Natural killer cell (primary cell): ENCODE measurements at regions not wholly inside any gene's neighbourhood (a gene's known extent, or its start where the extent isn't known, plus 50 kb on each side); places are given as distances from the start of the nearest gene placed in this dataset.

Experiments
- ATAC-seq, 3 donors: fragments of 150-1000 bp in 2 of 3; fragments of 200-7000 bp in 1 of 3; cut with Tn5 transposase; 1 replicate in 1 of 3; 2 replicates in 2 of 3; pipeline ENCODE4 v1.10.0; 2021; ENCODE audit warnings: mild to moderate bottlenecking in 2 of 3, moderate library complexity in 2 of 3
- DNase-seq, 2 donors: peaks; one replicate each; pipeline versions ENCODE4 v3.0.0 to v3.0.0-alpha.2; 2013 to 2021; ENCODE audit warnings: mixed read lengths in 1 of 2
- H3K27ac ChIP-seq: one replicate; pipeline ENCODE4 v1.5.1; 2013; ENCODE audit warnings: mild to moderate bottlenecking, low read length
- H3K27me3 ChIP-seq: one replicate; pipeline ENCODE4 v1.6.1; 2013; ENCODE audit warnings: low read length; ENCODE audit not compliant: control insufficient read depth, insufficient read depth
- H3K36me3 ChIP-seq: one replicate; pipeline ENCODE4 v1.6.1; 2013; ENCODE audit warnings: low read length; ENCODE audit not compliant: control insufficient read depth, insufficient read depth
- H3K4me1 ChIP-seq: one replicate; pipeline ENCODE4 v1.6.1; 2013; ENCODE audit warnings: low read length; ENCODE audit not compliant: control insufficient read depth, insufficient read depth
- H3K4me3 ChIP-seq: one replicate; pipeline ENCODE4 v1.5.1; 2013; ENCODE audit warnings: low read length
- H3K9me3 ChIP-seq: one replicate; pipeline ENCODE4 v1.6.1; 2013; ENCODE audit warnings: low read length; ENCODE audit not compliant: control insufficient read depth, insufficient read depth
- H3K27ac Mint-ChIP-seq, 2 donors: one replicate each; pipeline ENCODE4 v1.8.0; 2022; ENCODE audit warnings: mild to moderate bottlenecking in 2 of 2, mixed read lengths in 2 of 2, moderate library complexity in 1 of 2
- H3K27me3 Mint-ChIP-seq, 2 donors: one replicate each; pipeline ENCODE4 v1.8.0; 2022; ENCODE audit warnings: low read depth in 2 of 2, mixed read lengths in 2 of 2
- H3K36me3 Mint-ChIP-seq: one replicate; pipeline ENCODE4 v1.8.0; 2022; ENCODE audit warnings: mixed read lengths
- H3K4me1 Mint-ChIP-seq, 2 donors: one replicate each; pipeline ENCODE4 v1.8.0; 2022; ENCODE audit warnings: mixed read lengths in 2 of 2
- H3K4me3 Mint-ChIP-seq: one replicate; pipeline ENCODE4 v1.8.0; 2022; ENCODE audit warnings: mild to moderate bottlenecking, moderate library complexity, mixed read lengths
- H3K9me3 Mint-ChIP-seq, 2 donors: one replicate each; pipeline ENCODE4 v1.8.0; 2022; ENCODE audit warnings: mixed read lengths in 2 of 2
- WGBS: methylation state at CpG from one replicate; pipeline ENCODE4 v1.1.7; 2013; ENCODE audit warnings: missing lambda C conversion rate; ENCODE audit not compliant: insufficient coverage; 5-methylcytosine and 5-hydroxymethylcytosine counted together
- intact Hi-C: fragments of 100-400 bp; cut with micrococcal nuclease; formaldehyde crosslinking; loops from one replicate; pipeline ENCODE4 v1.14.2; 2022
- TF ChIP-seq, protein P1 (sequence below): fragments of 200-600 bp; IDR thresholded peaks from one replicate; pipeline ENCODE4 v1.8.0; 2022; ENCODE audit warnings: antibody characterized with exemption

- TF ChIP-seq, protein P1, sequence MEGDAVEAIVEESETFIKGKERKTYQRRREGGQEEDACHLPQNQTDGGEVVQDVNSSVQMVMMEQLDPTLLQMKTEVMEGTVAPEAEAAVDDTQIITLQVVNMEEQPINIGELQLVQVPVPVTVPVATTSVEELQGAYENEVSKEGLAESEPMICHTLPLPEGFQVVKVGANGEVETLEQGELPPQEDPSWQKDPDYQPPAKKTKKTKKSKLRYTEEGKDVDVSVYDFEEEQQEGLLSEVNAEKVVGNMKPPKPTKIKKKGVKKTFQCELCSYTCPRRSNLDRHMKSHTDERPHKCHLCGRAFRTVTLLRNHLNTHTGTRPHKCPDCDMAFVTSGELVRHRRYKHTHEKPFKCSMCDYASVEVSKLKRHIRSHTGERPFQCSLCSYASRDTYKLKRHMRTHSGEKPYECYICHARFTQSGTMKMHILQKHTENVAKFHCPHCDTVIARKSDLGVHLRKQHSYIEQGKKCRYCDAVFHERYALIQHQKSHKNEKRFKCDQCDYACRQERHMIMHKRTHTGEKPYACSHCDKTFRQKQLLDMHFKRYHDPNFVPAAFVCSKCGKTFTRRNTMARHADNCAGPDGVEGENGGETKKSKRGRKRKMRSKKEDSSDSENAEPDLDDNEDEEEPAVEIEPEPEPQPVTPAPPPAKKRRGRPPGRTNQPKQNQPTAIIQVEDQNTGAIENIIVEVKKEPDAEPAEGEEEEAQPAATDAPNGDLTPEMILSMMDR = no peak
- DNase-seq (no peak), ATAC-seq (no peak)
- no peak overlapping the region for H3K4me3 ChIP-seq
- no peaks in the 10 kb centered on the region for H3K27me3 ChIP-seq
- no peak overlapping the region for H3K27ac Mint-ChIP-seq
- peaks cover 7 to 14% of the 10 kb centered on the region in 2 donors for H3K9me3 Mint-ChIP-seq
- H3K27ac ChIP-seq = no peak overlapping the region
- no peaks in the 10 kb centered on the region for H3K4me1 Mint-ChIP-seq
- H3K27me3 Mint-ChIP-seq = no peaks in the 10 kb centered on the region
- H3K36me3 Mint-ChIP-seq = peaks cover 9% of the 10 kb centered on the region
- WGBS = no CpG with 5 or more reads among the region's 1 CpG
- no peaks in the 10 kb centered on the region for H3K4me1 ChIP-seq
- H3K36me3 ChIP-seq = no peaks in the 10 kb centered on the region
- no peak overlapping the region for H3K4me3 Mint-ChIP-seq
- H3K9me3 ChIP-seq = no peaks in the 10 kb centered on the region
- intact Hi-C loops = no loop called here
Observed at GRCh38 chr6:95503568-95503967, 73.8 kb upstream of the MANEA start.

DNA sequence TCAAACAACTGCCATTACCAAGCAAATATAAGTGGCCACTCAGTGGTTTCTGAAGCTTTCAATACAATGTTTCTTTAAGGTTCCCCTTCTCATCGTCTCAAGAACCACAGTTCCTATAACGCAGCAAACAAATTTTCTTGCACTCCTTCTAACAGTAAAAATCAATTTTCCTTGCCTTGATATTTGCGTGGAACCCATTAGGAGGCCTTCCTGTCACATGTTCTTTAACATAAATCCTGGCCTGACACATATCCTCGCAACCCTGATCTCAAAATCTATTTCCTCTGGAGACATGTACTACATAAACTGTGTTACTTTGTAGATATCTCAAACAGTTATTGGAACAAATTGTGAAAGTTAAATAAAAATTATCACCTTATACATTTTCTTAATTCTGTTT lies 65.9 kb upstream of the MANEA start:
- Mint-ChIP-seq H3K27ac (no peak overlapping the region), H3K4me1 (no peaks in the 10 kb centered on the region), H3K9me3 (peaks cover 0 to 5% of the 10 kb centered on the region in 2 donors), H3K4me3 (no peak overlapping the region), H3K36me3 (no peaks in the 10 kb centered on the region), H3K27me3 (no peaks in the 10 kb centered on the region)
- ATAC-seq (no peak), DNase-seq (no peak)
- Histone ChIP-seq H3K27ac (no peak overlapping the region), H3K27me3 (no peaks in the 10 kb centered on the region), H3K4me1 (no peaks in the 10 kb centered on the region), H3K9me3 (no peaks in the 10 kb centered on the region), H3K36me3 (no peaks in the 10 kb centered on the region), H3K4me3 (no peak overlapping the region)
- TF ChIP-seq, protein P1 = no peak
- WGBS = 13% methylated on average over 4 of the region's 4 CpGs
- intact Hi-C loops = no loop called here

GRCh38 chr6:95515975-95516374 lies 61.4 kb upstream of the MANEA start:
- no peaks in the 10 kb centered on the region for H3K36me3 Mint-ChIP-seq
- TF ChIP-seq, protein P1 = no peak
- no peaks in the 10 kb centered on the region for H3K4me1 Mint-ChIP-seq
- no peak overlapping the region for H3K4me3 Mint-ChIP-seq
- no peak for DNase-seq
- ATAC-seq = no peak
- no peaks in the 10 kb centered on the region for H3K27me3 Mint-ChIP-seq
- Histone ChIP-seq H3K9me3 (no peaks in the 10 kb centered on the region), H3K27ac (no peak overlapping the region), H3K27me3 (no peaks in the 10 kb centered on the region), H3K36me3 (no peaks in the 10 kb centered on the region), H3K4me1 (no peaks in the 10 kb centered on the region), H3K4me3 (no peak overlapping the region)
- H3K27ac Mint-ChIP-seq = no peak overlapping the region
- H3K9me3 Mint-ChIP-seq = peaks cover 0 to 7% of the 10 kb centered on the region in 2 donors
- intact Hi-C loops = no loop called here
- WGBS = 80% methylated on average over 2 of the region's 2 CpGs

DNA sequence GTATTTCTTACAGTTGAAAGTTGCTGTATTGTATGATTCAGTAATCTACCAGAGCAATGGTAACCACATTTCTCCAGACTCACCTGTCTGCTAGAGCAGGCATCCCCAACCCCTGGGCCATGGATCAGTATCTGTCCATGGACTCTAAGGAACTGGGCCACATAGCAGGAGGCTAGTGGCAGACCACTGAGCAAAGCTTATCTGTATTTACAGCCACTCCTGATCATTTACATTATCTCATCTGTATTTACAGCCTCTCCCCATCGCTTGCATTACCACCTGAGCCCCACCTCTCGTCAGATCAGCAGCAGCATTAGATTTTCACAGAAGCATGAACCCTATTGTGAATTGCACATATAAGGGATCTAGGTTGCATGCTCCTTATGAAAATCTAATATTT lies 60.3 kb upstream of the MANEA start:
- H3K27me3 ChIP-seq = no peaks in the 10 kb centered on the region
- 81% methylated on average over 2 of the region's 2 CpGs for WGBS
- DNase-seq = no peak
- H3K4me1 Mint-ChIP-seq = no peaks in the 10 kb centered on the region
- H3K4me1 ChIP-seq = no peaks in the 10 kb centered on the region
- H3K36me3 Mint-ChIP-seq = no peaks in the 10 kb centered on the region
- no peak overlapping the region for H3K4me3 ChIP-seq
- ATAC-seq = no peak
- no peaks in the 10 kb centered on the region for H3K9me3 ChIP-seq
- H3K4me3 Mint-ChIP-seq = no peak overlapping the region
- intact Hi-C loops = no loop called here
- H3K27ac ChIP-seq = no peak overlapping the region
- peaks cover 0 to 4% of the 10 kb centered on the region in 2 donors for H3K9me3 Mint-ChIP-seq
- H3K27me3 Mint-ChIP-seq = no peaks in the 10 kb centered on the region
- H3K27ac Mint-ChIP-seq = no peak overlapping the region
- no peaks in the 10 kb centered on the region for H3K36me3 ChIP-seq
- TF ChIP-seq, protein P1 = no peak
